Keratinocyte (primary cell): ENCODE measurements at regions not wholly inside any gene's neighbourhood (a gene's known extent, or its start where the extent isn't known, plus 50 kb on each side); places are given as distances from the start of the nearest gene placed in this dataset.

Source experiments
- DNase-seq: peaks from one replicate; pipeline ENCODE4 v3.0.0-alpha.2; 2011; ENCODE audit warnings: low read depth, missing footprints, low spot score
- FAIRE-seq: peaks from 2 replicates; lab custom pipeline; 2011; peaks lifted over from hg19 to GRCh38; lab: Jason Lieb, UNC
- H2AFZ ChIP-seq: 2 replicates; pipeline ENCODE4 v1.6.0; 2012; ENCODE audit warnings: low read length, control low read depth, inconsistent platforms; ENCODE audit not compliant: control insufficient read depth
- H3K27ac ChIP-seq: 2 replicates; pipeline ENCODE4 v1.5.1; 2011; ENCODE audit warnings: low read length; ENCODE audit not compliant: control insufficient read depth, insufficient read depth
- H3K27me3 ChIP-seq: 3 replicates; pipeline ENCODE4 v1.6.0; 2011; ENCODE audit warnings: low read length; ENCODE audit not compliant: control insufficient read depth, insufficient read depth; ENCODE audit errors: extremely low read depth
- H3K36me3 ChIP-seq, 2 experiments: 2 replicates in 1 of 2; 3 replicates in 1 of 2; pipeline ENCODE4 v1.5.1; 2011; ENCODE audit warnings: low read length in 2 of 2, mild to moderate bottlenecking in 1 of 2; ENCODE audit not compliant: control insufficient read depth in 2 of 2, insufficient read depth in 2 of 2; ENCODE audit errors: extremely low read depth in 1 of 2
- H3K4me1 ChIP-seq: 3 replicates; pipeline ENCODE4 v1.5.1; 2011; ENCODE audit warnings: low read length; ENCODE audit not compliant: control insufficient read depth, insufficient read depth; ENCODE audit errors: extremely low read depth
- H3K4me2 ChIP-seq: 3 replicates; pipeline ENCODE4 v1.6.0; 2011; ENCODE audit warnings: low read depth, low read length; ENCODE audit not compliant: control insufficient read depth, insufficient read depth; ENCODE audit errors: extremely low read depth
- H3K4me3 ChIP-seq, 3 experiments: fragments of 200-600 bp in 1 of 3; sonication (generic) in 1 of 3; 2 replicates in 2 of 3; 3 replicates in 1 of 3; pipeline ENCODE4 v1.5.1; 2011 to 2016; ENCODE audit warnings: low read length in 3 of 3, mild to moderate bottlenecking in 3 of 3, control low read depth in 2 of 3, inconsistent platforms in 1 of 3, low read depth in 1 of 3, mixed read lengths in 1 of 3, mixed run types in 1 of 3, moderate library complexity in 1 of 3; ENCODE audit not compliant: control insufficient read depth in 2 of 3, insufficient read depth in 2 of 3; ENCODE audit errors: extremely low read depth in 1 of 3
- H3K79me2 ChIP-seq: 2 replicates; pipeline ENCODE4 v1.6.0; 2012; ENCODE audit warnings: low read length; ENCODE audit not compliant: control insufficient read depth, insufficient read depth
- H3K9ac ChIP-seq: 3 replicates; pipeline ENCODE4 v1.6.0; 2011; ENCODE audit warnings: low read length; ENCODE audit not compliant: control insufficient read depth, insufficient read depth; ENCODE audit errors: extremely low read depth
- H3K9me1 ChIP-seq: 3 replicates; pipeline ENCODE4 v1.6.0; 2011; ENCODE audit warnings: low read length; ENCODE audit not compliant: control insufficient read depth, insufficient read depth; ENCODE audit errors: extremely low read depth
- H3K9me3 ChIP-seq: 2 replicates; pipeline ENCODE4 v1.5.1; 2012; ENCODE audit warnings: low read depth, low read length; ENCODE audit not compliant: control insufficient read depth
- H4K20me1 ChIP-seq: 3 replicates; pipeline ENCODE4 v1.6.0; 2011; ENCODE audit warnings: low read length; ENCODE audit not compliant: control insufficient read depth, insufficient read depth; ENCODE audit errors: extremely low read depth
- EZH2 ChIP-seq: IDR thresholded peaks from one replicate; pipeline ENCODE4 v1.6.1; 2012; ENCODE audit warnings: inconsistent platforms, mild to moderate bottlenecking, low read length, moderate library complexity
- dilution Hi-C: fragments of 300-500 bp; cut with MboI; formaldehyde crosslinking; loops from one replicate; pipeline ENCODE4 v1.7.0; 2020; ENCODE audit warnings: low sequenced_read_pairs; ENCODE audit not compliant: extremely low pct_ligation_motif_present
- TF ChIP-seq, protein P1 (sequence below), 3 experiments: IDR thresholded peaks in 1 of 3; conservative IDR thresholded peaks in 1 of 3; optimal IDR thresholded peaks in 1 of 3; 2 replicates in 2 of 3; 3 replicates in 1 of 3; pipeline versions ENCODE3 to v1.5.1; 2011; ENCODE audit warnings: low read length in 3 of 3, mild to moderate bottlenecking in 3 of 3, moderate library complexity in 2 of 3, control low read depth in 1 of 3, inconsistent platforms in 1 of 3; ENCODE audit not compliant: insufficient read depth in 2 of 3; ENCODE audit errors: extremely low read depth in 1 of 3

- Histone ChIP-seq H3K4me3 (no peak overlapping the region), H3K4me2 (no peak overlapping the region), H3K27ac (no peak overlapping the region), H3K4me1 (no peaks in the 10 kb centered on the region), H4K20me1 (no peaks in the 10 kb centered on the region), H3K9ac (no peak overlapping the region), H3K27me3 (no peaks in the 10 kb centered on the region), H3K79me2 (no peaks in the 10 kb centered on the region), H3K36me3 (no peaks in the 10 kb centered on the region), H2AFZ (no peak overlapping the region), H3K9me3 (no peaks in the 10 kb centered on the region), H3K9me1 (no peaks in the 10 kb centered on the region)
- dilution Hi-C loops = no loop called here
- TF ChIP-seq, protein P1, sequence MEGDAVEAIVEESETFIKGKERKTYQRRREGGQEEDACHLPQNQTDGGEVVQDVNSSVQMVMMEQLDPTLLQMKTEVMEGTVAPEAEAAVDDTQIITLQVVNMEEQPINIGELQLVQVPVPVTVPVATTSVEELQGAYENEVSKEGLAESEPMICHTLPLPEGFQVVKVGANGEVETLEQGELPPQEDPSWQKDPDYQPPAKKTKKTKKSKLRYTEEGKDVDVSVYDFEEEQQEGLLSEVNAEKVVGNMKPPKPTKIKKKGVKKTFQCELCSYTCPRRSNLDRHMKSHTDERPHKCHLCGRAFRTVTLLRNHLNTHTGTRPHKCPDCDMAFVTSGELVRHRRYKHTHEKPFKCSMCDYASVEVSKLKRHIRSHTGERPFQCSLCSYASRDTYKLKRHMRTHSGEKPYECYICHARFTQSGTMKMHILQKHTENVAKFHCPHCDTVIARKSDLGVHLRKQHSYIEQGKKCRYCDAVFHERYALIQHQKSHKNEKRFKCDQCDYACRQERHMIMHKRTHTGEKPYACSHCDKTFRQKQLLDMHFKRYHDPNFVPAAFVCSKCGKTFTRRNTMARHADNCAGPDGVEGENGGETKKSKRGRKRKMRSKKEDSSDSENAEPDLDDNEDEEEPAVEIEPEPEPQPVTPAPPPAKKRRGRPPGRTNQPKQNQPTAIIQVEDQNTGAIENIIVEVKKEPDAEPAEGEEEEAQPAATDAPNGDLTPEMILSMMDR (optimal IDR thresholded peaks at IDR 0.05 in 1 of 3, IDR thresholded peaks at IDR 0.05 in 1 of 3, conservative IDR thresholded peaks at IDR 0.05 in 1 of 3; ENCODE audit: extremely low read depth in 1 of 3, insufficient read depth in 2 of 3, low read length in 3 of 3) = no peak
- TF ChIP-seq EZH2 = no peak
- DNase-seq = no peak
- no peak for FAIRE-seq
Measured at GRCh38 chr4:104905546-104905945, 241.1 kb upstream of the TET2 start.

GRCh38 chr4:104906276-104906675 is 240.4 kb upstream of the TET2 start:
- Histone ChIP-seq H3K27ac (no peak overlapping the region), H3K4me1 (no peaks in the 10 kb centered on the region), H3K9ac (no peak overlapping the region), H3K9me1 (no peaks in the 10 kb centered on the region), H3K36me3 (no peaks in the 10 kb centered on the region), H3K9me3 (no peaks in the 10 kb centered on the region), H4K20me1 (no peaks in the 10 kb centered on the region), H2AFZ (no peak overlapping the region), H3K27me3 (no peaks in the 10 kb centered on the region), H3K79me2 (no peaks in the 10 kb centered on the region), H3K4me3 (no peak overlapping the region), H3K4me2 (no peak overlapping the region)
- TF ChIP-seq, protein P1 (optimal IDR thresholded peaks at IDR 0.05 in 1 of 3, IDR thresholded peaks at IDR 0.05 in 1 of 3, conservative IDR thresholded peaks at IDR 0.05 in 1 of 3; ENCODE audit: extremely low read depth in 1 of 3, insufficient read depth in 2 of 3, low read length in 3 of 3) = no peak
- TF ChIP-seq EZH2 = no peak
- FAIRE-seq = peak; percentile 5
- dilution Hi-C loops = no loop called here
- DNase-seq = no peak
